ENCODE measurements at regions not wholly inside any gene's neighbourhood (a gene's known extent, or its start where the extent isn't known, plus 50 kb on each side); places are given as distances from the start of the nearest gene placed in this dataset.

GRCh38 chr2:238796223-238796885, 51.5 kb upstream of the TWIST2 start:
- DNase-seq, result no peak

GRCh38 chr2:238797537-238797936, 50.3 kb upstream of the TWIST2 start:
- no peak for DNase-seq

Data from NCI-H524 treated with DMSO at 0.1 percent for 48 hours (cell line).